HepG2 (cell line): ENCODE measurements at regions not wholly inside any gene's neighbourhood (a gene's known extent, or its start where the extent isn't known, plus 50 kb on each side); places are given as distances from the start of the nearest gene placed in this dataset.

Source experiments
- TCF7L2 ChIP-seq: IDR thresholded peaks from 2 replicates; pipeline ENCODE4 v1.6.1; 2011; ENCODE audit warnings: mild to moderate bottlenecking, low read depth, low read length, moderate library complexity
- ZBTB4 ChIP-seq: sonication (generic); formaldehyde crosslinking; IDR thresholded peaks from 2 replicates; pipeline ENCODE4 v1.4.0; 2020; ENCODE audit warnings: missing genetic modification reagents, mild to moderate bottlenecking, borderline replicate concordance
- ZNF18 ChIP-seq: sonication (generic); formaldehyde crosslinking; IDR thresholded peaks from 2 replicates; pipeline ENCODE4 v1.8.0; 2022; ENCODE audit warnings: mild to moderate bottlenecking, missing genetic modification reagents; ENCODE audit not compliant: insufficient replicate concordance
- TF ChIP-seq, protein P1 (sequence below): sonication (generic); formaldehyde crosslinking; IDR thresholded peaks from 2 replicates; pipeline ENCODE4 v1.4.0; 2020; ENCODE audit warnings: missing genetic modification reagents
- TF ChIP-seq, protein P2 (sequence below), 2 experiments: IDR thresholded peaks; 2 replicates each; pipeline ENCODE4 v1.6.1; 2011 to 2012; ENCODE audit warnings: low read length in 2 of 2, borderline replicate concordance in 1 of 2, low read depth in 1 of 2, mild to moderate bottlenecking in 1 of 2, moderate library complexity in 1 of 2
- TF ChIP-seq, protein P3 (sequence below): sonication (generic); formaldehyde crosslinking; IDR thresholded peaks from 2 replicates; pipeline ENCODE4 v1.4.0; 2020; ENCODE audit warnings: mild to moderate bottlenecking, missing genetic modification reagents
- TF ChIP-seq, protein P4 (sequence below): IDR thresholded peaks from 2 replicates; pipeline ENCODE4 v1.6.1; 2016; ENCODE audit warnings: missing genetic modification reagents, missing compliant biosample characterization
- TF ChIP-seq, protein P5 (sequence below): sonication (generic); formaldehyde crosslinking; IDR thresholded peaks from 2 replicates; pipeline ENCODE4 v1.5.0; 2020; ENCODE audit warnings: mild to moderate bottlenecking, missing genetic modification reagents, borderline replicate concordance

DNA sequence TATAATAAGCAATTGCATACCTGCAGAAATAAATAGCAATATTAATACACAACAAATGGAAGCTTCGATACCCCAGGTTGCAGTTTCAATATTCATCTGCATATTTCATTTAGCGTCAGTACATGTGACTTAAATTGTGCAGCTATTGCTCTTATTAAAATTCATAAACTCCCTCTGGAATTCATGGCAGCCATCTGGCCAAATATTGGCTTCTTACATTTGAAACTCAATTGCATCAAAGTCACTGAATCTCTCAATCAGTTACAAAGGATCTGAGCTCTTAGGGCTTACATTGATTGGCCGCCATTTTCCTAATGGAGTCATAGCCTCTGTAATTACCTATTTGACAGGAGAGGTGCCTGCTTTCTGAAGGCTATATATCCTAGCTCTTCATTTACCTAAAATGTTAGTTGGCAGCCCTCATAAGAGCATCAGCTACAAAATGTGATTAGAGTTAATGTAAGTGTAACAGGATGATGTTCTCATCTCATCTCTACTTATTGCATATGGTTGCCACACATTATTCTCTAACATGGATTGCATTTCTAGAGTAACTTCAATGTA is 453.5 kb downstream of the CAAP1 start (continued):
- TF ChIP-seq, protein P1, sequence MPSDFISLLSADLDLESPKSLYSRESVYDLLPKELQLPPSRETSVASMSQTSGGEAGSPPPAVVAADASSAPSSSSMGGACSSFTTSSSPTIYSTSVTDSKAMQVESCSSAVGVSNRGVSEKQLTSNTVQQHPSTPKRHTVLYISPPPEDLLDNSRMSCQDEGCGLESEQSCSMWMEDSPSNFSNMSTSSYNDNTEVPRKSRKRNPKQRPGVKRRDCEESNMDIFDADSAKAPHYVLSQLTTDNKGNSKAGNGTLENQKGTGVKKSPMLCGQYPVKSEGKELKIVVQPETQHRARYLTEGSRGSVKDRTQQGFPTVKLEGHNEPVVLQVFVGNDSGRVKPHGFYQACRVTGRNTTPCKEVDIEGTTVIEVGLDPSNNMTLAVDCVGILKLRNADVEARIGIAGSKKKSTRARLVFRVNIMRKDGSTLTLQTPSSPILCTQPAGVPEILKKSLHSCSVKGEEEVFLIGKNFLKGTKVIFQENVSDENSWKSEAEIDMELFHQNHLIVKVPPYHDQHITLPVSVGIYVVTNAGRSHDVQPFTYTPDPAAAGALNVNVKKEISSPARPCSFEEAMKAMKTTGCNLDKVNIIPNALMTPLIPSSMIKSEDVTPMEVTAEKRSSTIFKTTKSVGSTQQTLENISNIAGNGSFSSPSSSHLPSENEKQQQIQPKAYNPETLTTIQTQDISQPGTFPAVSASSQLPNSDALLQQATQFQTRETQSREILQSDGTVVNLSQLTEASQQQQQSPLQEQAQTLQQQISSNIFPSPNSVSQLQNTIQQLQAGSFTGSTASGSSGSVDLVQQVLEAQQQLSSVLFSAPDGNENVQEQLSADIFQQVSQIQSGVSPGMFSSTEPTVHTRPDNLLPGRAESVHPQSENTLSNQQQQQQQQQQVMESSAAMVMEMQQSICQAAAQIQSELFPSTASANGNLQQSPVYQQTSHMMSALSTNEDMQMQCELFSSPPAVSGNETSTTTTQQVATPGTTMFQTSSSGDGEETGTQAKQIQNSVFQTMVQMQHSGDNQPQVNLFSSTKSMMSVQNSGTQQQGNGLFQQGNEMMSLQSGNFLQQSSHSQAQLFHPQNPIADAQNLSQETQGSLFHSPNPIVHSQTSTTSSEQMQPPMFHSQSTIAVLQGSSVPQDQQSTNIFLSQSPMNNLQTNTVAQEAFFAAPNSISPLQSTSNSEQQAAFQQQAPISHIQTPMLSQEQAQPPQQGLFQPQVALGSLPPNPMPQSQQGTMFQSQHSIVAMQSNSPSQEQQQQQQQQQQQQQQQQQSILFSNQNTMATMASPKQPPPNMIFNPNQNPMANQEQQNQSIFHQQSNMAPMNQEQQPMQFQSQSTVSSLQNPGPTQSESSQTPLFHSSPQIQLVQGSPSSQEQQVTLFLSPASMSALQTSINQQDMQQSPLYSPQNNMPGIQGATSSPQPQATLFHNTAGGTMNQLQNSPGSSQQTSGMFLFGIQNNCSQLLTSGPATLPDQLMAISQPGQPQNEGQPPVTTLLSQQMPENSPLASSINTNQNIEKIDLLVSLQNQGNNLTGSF (CRISPR knock-in tag): no peak
- TF ChIP-seq TCF7L2: no peak
- no peak for TF ChIP-seq ZNF18 (CRISPR knock-in tag)
- TF ChIP-seq, protein P2, sequence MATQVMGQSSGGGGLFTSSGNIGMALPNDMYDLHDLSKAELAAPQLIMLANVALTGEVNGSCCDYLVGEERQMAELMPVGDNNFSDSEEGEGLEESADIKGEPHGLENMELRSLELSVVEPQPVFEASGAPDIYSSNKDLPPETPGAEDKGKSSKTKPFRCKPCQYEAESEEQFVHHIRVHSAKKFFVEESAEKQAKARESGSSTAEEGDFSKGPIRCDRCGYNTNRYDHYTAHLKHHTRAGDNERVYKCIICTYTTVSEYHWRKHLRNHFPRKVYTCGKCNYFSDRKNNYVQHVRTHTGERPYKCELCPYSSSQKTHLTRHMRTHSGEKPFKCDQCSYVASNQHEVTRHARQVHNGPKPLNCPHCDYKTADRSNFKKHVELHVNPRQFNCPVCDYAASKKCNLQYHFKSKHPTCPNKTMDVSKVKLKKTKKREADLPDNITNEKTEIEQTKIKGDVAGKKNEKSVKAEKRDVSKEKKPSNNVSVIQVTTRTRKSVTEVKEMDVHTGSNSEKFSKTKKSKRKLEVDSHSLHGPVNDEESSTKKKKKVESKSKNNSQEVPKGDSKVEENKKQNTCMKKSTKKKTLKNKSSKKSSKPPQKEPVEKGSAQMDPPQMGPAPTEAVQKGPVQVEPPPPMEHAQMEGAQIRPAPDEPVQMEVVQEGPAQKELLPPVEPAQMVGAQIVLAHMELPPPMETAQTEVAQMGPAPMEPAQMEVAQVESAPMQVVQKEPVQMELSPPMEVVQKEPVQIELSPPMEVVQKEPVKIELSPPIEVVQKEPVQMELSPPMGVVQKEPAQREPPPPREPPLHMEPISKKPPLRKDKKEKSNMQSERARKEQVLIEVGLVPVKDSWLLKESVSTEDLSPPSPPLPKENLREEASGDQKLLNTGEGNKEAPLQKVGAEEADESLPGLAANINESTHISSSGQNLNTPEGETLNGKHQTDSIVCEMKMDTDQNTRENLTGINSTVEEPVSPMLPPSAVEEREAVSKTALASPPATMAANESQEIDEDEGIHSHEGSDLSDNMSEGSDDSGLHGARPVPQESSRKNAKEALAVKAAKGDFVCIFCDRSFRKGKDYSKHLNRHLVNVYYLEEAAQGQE (IDR thresholded peaks at IDR 0.05; ENCODE audit: borderline replicate concordance in 1 of 2, low read depth in 1 of 2, low read length in 2 of 2): no peak
- TF ChIP-seq, protein P3, sequence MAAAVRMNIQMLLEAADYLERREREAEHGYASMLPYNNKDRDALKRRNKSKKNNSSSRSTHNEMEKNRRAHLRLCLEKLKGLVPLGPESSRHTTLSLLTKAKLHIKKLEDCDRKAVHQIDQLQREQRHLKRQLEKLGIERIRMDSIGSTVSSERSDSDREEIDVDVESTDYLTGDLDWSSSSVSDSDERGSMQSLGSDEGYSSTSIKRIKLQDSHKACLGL (CRISPR knock-in tag): no peak
- TF ChIP-seq ZBTB4 (CRISPR knock-in tag): no peak
- TF ChIP-seq, protein P4, sequence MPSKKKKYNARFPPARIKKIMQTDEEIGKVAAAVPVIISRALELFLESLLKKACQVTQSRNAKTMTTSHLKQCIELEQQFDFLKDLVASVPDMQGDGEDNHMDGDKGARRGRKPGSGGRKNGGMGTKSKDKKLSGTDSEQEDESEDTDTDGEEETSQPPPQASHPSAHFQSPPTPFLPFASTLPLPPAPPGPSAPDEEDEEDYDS: no peak
- TF ChIP-seq, protein P5, sequence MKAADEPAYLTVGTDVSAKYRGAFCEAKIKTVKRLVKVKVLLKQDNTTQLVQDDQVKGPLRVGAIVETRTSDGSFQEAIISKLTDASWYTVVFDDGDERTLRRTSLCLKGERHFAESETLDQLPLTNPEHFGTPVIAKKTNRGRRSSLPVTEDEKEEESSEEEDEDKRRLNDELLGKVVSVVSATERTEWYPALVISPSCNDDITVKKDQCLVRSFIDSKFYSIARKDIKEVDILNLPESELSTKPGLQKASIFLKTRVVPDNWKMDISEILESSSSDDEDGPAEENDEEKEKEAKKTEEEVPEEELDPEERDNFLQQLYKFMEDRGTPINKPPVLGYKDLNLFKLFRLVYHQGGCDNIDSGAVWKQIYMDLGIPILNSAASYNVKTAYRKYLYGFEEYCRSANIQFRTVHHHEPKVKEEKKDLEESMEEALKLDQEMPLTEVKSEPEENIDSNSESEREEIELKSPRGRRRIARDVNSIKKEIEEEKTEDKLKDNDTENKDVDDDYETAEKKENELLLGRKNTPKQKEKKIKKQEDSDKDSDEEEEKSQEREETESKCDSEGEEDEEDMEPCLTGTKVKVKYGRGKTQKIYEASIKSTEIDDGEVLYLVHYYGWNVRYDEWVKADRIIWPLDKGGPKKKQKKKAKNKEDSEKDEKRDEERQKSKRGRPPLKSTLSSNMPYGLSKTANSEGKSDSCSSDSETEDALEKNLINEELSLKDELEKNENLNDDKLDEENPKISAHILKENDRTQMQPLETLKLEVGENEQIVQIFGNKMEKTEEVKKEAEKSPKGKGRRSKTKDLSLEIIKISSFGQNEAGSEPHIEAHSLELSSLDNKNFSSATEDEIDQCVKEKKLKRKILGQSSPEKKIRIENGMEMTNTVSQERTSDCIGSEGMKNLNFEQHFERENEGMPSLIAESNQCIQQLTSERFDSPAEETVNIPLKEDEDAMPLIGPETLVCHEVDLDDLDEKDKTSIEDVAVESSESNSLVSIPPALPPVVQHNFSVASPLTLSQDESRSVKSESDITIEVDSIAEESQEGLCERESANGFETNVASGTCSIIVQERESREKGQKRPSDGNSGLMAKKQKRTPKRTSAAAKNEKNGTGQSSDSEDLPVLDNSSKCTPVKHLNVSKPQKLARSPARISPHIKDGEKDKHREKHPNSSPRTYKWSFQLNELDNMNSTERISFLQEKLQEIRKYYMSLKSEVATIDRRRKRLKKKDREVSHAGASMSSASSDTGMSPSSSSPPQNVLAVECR (CRISPR knock-in tag): no peak
